GM19397 (cell line): ENCODE measurements at regions not wholly inside any gene's neighbourhood (a gene's known extent, or its start where the extent isn't known, plus 50 kb on each side); places are given as distances from the start of the nearest gene placed in this dataset.

Experiments
- ATAC-seq: cut with Tn5 transposase; IDR thresholded peaks from one replicate; pipeline ENCODE4 v1.9.1; 2021; ENCODE audit warnings: mild to moderate bottlenecking, moderate library complexity; ENCODE audit not compliant: unreplicated experiment

DNA sequence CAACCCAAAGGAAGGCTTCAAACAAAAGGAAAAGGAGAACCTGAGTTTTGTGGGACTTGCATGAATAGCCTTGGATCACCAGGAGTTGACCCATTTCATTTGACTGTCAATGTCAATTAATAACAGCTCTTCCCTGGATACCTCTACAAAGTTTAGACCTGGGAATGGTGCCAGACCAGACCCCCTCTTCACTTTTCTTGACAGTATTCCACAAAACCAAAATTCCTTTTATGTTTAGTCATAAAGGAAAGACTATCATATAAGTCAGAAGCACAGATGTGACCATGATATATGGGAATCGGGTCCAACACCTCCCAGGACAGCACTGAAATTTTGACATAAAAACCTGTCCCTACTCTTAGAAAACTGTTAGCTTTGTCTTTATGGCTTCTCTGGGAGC lies 191.8 kb downstream of the LYPLAL1 start:
- ATAC-seq: no peak

DNA sequence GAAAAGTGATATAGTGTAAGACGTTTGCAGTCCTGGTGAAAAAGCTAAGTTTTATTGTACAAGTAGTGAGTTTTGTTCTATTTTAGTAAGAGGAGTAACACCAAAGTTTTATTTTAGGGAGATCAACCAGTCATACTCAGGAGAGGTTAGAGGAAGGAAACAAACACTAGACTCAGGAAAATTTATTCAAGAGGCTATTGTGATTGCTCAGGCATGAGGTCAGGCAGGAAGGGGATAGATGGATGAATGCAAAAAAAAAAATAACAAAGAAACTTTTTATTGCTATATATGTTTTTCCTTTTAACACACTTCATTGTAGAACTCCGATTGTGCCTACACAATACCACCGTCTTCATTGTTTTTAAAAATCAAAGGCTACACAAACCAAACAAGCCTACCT lies 189.0 kb downstream of the LYPLAL1 start:
- no peak for ATAC-seq

DNA sequence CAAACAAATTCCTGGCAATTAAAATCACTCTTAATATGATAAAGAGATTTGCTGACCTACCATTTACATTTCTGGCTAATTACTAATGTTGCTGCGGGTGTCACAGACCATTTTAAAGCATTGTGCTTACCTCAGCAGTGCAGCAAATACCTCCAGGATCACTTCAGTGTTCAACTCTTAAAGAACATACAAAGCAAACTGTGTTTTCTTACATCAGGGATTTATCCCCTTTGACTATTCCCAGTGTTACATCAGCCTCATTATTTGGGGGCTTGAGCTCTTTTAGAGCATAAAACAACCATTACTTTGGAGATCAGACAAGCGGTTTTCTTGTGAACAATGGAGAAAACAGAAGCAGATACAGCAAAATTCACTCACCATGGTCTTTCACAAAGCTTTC lies 185.4 kb downstream of the LYPLAL1 start:
- ATAC-seq: no peak

DNA sequence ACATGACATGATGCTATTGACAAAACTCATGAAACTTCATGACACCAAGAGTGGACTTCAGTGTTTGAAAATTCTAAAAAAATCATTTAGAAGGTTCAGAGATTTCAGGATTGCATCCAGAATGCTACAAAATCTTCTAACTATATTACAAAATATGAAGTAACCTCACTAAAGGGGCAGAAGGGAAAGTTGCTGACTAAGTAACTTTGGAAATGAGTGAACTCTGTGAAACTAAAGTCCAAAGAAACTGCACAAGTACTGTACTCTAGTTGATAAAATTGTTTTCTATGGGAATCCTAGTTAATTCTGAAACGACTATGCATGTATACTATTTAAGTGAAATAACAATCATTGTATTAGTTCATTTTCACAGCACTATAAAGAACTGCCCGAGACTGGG lies 184.4 kb downstream of the LYPLAL1 start:
- no peak for ATAC-seq

DNA sequence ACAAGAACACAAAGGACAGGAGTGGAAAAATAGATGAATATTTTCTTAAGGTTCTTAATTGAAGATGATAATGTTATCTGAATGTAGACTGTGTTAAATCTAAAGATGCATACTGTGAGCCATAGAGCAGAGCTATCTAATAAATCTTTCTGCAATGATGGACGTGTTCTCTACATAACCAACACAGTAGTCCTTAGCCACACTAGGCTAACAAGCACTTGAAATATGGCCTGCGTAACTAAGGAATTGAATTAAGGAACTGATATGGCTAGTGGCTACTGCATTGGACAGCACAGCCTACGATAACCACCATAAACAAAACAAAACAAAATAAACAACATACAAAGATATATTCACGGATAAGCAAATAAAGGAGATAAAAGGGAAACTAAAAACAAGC lies 181.3 kb downstream of the LYPLAL1 start:
- no peak for ATAC-seq

DNA sequence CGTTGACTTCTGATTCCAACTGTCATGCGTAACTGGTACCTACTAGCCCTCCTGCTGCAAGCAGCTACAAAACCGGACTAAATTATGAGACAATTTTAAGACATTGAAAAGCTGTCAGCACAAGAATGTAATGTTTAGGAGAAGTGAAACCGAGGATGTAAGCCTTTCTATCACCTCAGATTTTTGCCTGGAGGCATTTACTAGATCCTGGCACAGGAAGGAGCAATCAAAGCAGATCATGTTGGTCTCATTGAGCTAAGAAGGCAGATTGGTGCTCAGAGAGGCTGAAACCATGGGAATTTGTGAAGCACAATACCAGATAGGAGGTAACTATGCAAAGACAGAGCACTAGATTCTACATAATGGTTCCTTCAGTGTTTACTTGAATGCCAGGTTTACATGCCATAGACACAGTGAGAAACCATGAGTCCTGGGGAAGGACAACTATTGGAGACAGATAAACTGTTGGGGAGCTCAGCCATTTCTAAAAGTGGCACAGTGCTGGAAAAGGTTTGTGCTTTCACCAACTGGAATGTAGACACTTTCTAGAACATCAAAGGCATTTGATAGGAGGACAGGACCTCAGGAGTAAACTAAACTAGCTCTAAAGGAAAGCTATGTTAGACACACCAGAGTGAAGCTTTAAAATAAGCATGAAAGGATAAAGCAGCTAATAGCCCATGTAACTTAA lies 179.4 kb downstream of the LYPLAL1 start:
- ATAC-seq: no peak

DNA sequence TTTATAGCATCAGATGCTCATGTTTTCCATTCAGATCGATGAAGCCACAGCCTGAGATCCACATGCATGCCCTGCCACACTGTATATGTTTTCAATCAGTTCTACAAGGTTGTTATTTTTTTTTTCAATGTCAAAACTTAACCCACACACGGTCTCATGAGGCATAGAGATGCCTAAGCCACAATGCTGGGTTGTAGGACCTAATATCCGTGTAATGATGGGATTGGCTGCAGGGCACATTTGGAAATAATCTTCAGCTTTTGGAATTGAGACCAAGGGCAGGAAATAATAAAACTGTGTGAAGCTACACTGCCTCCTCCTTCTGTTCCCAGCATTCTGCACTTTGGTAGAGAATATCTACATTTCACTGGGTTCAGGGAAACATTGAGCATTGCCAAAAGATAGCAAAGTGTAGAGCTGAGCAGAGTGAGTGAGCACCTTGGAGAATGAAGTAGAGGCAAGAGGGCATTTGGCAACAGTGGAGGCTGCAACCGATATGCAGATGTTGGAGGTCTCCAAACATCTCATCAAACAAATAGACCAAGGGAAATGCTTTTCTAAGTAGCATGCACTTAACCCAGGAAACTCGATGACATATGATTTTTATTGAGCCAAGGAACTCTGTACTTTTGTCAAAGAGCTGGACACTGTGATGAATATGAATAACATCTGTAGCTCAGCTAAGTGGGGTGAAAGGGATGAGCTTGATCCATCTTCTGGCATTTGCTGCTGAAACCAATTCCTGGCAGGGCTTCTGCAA lies 176.7 kb downstream of the LYPLAL1 start:
- no peak for ATAC-seq

DNA sequence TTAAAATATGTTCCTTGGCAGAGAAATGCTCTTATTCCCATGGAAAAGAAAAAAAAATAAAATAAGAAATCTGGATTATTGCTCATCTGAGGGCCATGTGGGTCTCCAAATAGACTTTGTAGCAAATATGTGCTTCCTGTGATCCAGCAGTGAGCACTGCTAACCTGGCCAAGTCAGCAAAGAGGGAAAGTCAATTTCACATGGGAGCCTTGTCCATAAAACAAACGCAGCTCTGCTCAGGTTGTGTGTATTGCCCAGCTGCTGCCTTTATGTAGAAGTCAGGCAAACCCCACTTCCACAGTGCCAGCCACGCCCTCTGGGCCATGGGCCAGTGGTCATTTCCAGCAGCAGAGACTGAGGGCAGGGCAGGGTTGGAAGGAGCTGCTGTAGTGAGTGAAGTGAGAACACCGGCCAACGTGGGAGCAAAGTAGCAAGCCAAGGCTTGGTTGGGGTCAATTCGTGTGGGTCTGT lies 174.3 kb downstream of the LYPLAL1 start:
- ATAC-seq: no peak

DNA sequence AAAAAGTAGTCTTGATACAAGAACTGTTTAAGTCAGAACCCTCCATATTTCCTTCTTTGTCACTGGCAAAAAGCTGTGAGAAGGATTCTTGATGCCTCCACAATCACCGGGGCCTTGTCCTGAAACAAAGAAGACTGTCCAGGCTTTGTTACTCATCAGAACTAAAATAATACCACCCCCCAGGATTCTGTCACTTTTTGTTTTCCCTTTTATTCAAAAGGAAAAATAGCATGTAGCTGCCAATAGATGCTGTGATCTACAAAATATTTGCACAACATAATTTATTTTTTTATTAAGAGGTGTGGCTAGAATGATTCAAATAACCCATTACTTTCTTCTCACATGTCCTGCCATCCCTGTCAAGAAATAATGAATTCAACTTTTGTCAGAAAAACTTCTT lies 173.7 kb downstream of the LYPLAL1 start:
- ATAC-seq: no peak

DNA sequence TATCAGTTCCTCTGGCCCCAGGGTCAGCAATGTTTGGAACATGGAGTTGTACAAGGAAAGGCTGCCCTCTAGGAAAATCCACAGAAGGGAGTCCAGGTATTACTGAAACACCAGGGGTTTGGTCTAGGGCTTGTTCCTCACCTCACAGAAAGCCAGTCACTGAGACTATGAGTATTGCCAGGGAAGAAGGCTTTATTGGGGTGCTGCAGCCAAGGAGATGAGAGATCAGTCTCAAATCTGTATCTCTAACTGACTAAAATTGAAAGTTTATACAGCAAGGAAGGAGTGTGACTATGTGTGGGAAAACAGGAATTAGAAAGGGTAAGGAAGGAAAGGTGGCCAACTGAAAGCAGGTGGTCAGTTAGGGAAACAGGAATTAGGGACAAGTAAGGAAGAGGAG lies 172.3 kb downstream of the LYPLAL1 start:
- ATAC-seq: no peak

DNA sequence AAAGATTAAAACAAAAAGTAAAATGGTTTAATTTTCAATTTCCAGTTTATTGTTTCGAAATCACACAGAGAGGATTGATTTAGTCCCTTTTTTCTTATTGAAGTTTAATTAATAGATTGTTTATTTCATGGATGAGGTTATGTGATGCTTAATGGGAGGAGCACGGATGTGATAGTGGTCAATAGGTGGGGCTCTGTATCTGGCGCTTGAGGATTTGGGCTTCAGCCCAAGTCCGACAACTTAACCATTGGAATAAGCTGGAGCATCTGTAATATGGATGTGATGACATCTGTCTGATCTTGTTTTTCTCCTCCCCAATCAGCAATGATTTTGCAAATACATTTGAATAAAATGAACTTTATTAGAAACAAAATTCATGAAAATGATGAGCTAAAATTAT lies 169.2 kb downstream of the LYPLAL1 start:
- ATAC-seq: no peak

DNA sequence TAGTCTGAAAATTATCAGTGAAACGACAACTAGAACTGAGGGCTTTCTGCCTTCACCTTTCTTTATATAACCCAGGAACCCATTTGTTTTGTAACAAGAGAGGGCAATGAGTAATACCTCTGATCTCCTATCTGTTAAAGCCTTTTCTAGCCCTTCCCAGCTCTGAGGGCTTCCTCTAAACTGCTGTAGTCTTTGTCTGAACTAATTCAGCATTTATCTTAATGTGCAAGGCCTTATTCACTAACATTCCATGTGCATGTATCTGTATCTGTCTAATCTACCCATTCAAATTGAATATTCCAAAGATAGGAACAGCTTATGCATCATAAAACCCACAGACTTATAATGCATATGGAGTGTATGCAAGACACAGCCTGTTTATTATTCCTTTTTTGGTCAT lies 167.1 kb downstream of the LYPLAL1 start:
- no peak for ATAC-seq

DNA sequence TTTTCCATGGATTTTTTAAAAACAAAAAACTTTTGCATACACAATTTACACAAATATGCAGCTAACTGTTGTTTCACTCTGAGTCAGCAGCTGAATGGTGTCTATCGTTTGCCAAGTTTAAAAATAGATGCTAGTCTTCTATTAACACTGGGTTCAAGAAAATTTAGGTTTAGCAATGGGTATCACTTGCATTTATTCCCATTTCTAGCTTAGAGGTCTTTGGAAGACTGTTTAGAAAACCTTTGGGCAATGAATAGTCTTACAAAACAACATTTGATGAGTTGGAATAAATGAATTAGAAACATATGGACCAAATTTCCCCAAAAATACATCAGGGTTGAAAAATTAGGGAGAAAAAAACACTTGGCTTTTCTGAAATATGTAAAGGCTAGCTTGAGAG lies 165.8 kb downstream of the LYPLAL1 start:
- no peak for ATAC-seq

DNA sequence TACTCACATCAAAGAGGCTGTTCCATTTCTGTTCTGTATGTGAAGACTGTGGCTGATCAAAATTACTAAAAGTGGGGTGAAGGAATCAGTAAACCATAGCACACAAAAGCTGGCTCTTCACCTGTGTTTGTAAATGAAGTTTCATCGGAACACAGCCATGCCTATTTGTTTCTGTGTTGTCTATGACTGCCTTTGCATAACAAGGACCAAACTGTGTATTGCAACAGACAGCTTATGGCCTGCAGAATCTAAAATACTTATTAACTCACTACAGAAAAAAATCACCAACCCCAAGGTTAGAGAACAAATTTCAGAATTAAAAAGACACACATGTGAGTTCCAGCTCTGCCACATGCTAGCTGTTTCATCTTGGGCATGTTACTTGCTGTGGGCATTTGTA lies 163.9 kb downstream of the LYPLAL1 start:
- no peak for ATAC-seq

DNA sequence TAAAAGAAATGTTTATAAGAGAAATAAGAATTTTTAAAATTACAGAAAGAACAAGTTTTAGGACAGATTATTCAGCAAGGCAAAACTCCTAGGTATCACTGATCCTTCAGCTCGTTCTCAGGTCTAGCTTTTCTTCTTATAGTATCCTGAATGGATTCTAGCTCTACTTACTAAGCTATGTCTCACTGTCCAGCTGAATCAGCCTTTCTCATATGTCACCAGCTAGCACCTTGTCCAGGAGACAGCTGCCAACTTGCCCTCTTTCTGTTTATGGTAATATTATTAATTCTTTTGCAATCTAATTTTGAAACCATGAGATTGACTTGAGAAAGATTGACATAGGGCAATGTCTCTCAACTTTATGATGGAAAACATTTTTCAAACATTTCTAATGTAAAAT lies 159.9 kb downstream of the LYPLAL1 start:
- no peak for ATAC-seq

DNA sequence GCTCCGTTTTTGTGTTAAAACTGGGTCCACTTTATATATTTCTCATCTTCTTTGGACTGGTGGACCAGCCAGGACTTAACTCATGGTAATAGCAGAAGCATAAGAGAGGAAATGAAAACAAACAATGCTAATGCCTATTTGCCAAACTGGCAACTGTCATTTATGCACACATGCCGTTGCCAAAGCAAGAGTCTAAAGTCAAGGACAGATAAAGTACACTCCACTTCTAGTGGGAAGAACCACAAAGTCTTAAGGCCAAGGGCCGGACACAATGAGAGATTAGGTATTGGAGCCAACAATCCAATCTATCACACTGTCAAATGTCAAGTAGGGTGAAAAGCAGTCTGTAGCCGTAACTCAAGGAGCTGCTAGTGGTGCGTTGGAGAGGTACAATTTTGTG lies 157.7 kb downstream of the LYPLAL1 start:
- no peak for ATAC-seq

DNA sequence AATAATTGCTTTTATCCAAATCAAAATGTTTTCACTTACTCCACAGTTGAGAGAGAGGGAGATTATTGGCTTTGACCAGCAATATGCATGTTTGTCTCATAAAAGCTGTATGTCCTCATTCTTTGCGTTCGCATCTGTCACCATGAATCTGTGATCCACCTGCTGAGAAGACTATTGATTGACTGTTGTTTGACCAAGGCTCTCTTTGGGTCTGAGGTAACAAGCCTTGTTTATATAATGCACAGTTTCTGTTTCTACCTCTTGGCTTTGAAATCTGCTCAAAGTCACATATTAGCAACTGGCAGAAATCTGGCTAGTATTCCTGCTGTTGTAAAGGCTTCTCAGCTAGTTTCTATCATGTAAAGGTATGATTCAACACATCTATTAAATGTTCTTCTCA lies 157.0 kb downstream of the LYPLAL1 start:
- ATAC-seq: no peak

DNA sequence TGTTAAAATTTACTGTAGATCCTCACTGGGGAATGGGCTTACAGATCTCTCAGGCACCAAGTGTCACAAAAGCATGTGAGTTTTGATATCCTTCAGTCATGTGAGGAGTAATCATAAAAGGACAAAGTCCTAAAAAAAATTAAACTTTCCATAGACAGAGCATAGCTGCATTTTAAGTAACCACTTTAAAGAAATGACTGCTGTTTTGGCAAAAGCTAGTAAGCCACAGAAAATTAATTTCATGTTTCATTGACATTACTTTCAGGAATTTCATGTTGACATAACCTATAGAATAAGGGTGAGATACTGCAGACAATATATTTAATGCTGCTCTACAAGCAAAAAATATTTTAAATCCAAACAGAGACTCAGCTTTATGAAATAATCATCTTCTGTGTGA lies 156.3 kb downstream of the LYPLAL1 start:
- no peak for ATAC-seq

DNA sequence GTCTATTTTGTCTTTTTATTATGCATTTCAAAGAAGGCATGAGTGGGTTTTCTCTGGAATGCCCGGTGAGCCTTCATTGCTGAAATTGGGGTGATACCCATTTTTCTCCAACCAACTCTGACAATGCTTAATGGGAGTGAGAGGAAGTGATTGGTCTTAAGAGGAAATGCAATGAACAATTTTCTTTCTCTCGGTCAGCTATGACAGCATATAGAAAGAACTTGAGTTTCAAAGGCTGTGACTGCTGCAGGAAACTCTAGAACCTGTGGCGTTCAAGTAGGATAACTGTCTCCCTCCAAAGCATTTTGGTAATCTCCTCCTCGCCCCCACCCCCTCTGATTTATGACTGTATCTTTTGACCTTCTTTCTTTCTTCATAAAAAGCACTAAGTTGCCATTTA lies 155.9 kb downstream of the LYPLAL1 start:
- ATAC-seq: no peak

DNA sequence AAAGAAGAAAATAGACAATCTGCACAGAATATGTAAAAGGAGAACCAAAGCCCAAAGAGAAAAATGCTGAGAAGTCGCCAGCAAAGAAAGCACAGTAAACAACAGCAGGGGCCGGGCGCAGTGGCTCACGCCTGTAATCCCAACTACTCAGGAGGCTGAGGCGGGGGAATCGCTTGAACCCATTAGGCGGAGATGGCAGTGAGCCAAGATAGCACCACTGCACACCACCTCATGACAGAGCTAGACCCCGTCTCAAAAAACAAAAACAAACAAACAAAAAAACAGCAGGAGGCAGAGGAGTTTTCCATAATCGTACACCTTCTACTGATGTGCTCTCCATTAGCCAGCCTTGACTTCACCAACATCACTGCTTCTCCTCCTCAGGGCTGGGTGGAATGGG lies 153.2 kb downstream of the LYPLAL1 start:
- ATAC-seq: no peak

DNA sequence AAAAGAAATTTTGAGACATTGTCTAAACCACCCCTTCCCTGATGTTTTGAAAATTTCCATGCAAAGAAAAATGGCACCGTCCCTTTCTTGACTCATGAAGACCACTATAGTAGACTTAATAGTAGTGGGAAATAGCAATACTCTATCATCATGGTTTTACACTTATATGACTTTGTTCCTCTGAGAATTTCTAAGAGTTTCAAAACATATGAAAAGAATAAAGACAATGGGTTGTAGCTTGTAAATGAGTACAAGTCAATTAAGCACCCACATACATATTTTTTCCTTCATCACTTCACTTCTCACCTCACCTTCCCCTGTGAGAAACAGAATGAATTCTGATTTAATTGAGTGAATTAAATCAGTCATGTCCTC lies 151.7 kb downstream of the LYPLAL1 start:
- ATAC-seq: no peak

DNA sequence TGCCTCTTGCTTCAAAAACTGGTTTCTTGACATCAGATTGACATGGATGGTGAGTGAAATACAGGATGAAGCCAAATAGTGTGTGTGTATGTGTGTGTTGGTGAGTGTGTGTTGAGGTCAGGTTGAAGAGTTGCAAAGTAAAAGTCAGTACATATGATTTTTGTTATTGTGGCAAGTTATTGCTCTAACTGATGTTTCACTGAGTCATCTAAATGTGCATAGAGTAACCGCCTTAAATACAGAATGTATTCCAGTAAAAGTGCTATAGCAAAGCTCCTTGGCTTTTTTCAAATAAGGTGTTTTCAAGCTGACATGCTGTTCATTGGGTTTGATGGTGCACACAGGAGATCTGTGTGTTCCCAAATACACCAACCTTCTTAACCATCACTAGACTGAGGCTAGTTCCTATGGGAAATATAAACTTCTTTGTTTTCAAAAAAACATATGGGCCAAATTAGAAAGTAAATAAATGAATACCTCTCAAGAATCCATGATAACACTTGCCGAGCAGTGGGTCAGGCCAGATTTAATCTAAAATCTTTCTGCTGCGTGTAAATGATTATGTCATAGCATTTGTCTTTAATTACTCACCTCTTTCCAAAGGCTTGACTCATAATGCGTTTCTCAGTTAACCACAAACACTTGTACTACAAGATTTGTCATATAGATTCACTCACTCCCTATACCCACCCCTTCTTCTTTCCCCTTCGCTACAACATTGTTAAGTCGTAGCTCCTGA lies 151.1 kb downstream of the LYPLAL1 start:
- no peak for ATAC-seq
